Epithelial cell of esophagus (primary cell): ENCODE measurements at regions not wholly inside any gene's neighbourhood (a gene's known extent, or its start where the extent isn't known, plus 50 kb on each side); places are given as distances from the start of the nearest gene placed in this dataset.

Experiments
- DNase-seq: peaks from one replicate; pipeline ENCODE4 v3.0.0; 2010; ENCODE audit warnings: low read depth
- H3K4me3 ChIP-seq: 2 replicates; pipeline ENCODE4 v1.5.1; 2011; ENCODE audit warnings: mild to moderate bottlenecking, low read length, control low read depth
- TF ChIP-seq, protein P1 (sequence below): IDR thresholded peaks from 2 replicates; pipeline ENCODE4 v1.5.1; 2011; ENCODE audit warnings: low read depth, mild to moderate bottlenecking, low read length, control low read depth, inconsistent platforms; ENCODE audit not compliant: insufficient read depth; ENCODE audit errors: missing control alignments

GRCh38 chr6:163974322-163974721, 559.8 kb downstream of the QKI start:
- no peak overlapping the region for H3K4me3 ChIP-seq
- TF ChIP-seq, protein P1, sequence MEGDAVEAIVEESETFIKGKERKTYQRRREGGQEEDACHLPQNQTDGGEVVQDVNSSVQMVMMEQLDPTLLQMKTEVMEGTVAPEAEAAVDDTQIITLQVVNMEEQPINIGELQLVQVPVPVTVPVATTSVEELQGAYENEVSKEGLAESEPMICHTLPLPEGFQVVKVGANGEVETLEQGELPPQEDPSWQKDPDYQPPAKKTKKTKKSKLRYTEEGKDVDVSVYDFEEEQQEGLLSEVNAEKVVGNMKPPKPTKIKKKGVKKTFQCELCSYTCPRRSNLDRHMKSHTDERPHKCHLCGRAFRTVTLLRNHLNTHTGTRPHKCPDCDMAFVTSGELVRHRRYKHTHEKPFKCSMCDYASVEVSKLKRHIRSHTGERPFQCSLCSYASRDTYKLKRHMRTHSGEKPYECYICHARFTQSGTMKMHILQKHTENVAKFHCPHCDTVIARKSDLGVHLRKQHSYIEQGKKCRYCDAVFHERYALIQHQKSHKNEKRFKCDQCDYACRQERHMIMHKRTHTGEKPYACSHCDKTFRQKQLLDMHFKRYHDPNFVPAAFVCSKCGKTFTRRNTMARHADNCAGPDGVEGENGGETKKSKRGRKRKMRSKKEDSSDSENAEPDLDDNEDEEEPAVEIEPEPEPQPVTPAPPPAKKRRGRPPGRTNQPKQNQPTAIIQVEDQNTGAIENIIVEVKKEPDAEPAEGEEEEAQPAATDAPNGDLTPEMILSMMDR: no peak
- no peak for DNase-seq

DNA sequence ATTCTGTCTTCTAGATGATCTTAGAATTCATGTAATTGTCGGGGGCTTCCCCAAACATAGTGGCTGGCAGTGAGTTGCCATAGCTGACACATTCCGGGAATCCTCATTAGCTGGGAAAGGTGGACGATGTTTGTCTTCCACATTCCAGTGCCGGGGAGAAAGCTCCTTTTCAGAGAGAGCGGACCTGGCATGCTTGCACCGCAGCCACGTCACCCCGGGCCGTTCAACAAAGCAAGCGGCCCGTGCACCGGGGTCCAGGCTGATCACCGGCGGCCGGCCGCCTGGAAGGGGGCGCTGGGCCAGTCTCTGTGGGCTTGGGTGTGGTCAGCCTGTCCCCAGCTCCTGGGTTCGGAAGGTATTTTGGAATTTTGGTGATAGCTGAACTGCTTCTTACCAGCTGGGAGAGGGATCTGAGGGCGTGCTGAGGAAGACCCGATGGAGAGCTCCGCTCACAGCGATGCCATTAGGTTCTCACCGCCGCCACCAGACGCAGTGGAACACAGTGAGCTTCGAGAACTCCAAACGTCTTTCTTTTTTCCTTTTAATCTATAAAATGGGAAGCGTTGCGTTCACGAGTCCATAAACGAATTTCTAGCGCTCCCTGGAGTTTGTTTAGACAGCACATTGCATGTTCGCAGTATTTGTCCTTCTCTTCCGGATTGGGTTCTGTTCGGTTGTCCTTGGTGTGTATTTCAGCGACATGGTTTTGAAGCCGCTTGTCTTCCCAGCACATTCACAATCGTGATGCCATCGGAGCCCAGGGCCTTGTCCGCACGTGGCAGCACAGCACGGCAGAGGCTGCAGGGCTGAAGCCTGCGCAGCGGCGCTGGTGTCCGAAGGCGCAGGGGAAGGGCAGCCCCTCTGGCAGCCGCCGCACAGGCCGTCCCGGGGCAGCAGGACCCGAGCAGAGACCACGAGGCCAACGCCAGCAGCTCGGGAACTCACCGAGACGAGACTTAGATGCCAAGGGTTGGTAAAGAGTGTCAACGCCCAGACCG, 557.6 kb downstream of the QKI start:
- H3K4me3 ChIP-seq: no peak overlapping the region
- no peak for DNase-seq
- TF ChIP-seq, protein P1: no peak

DNA sequence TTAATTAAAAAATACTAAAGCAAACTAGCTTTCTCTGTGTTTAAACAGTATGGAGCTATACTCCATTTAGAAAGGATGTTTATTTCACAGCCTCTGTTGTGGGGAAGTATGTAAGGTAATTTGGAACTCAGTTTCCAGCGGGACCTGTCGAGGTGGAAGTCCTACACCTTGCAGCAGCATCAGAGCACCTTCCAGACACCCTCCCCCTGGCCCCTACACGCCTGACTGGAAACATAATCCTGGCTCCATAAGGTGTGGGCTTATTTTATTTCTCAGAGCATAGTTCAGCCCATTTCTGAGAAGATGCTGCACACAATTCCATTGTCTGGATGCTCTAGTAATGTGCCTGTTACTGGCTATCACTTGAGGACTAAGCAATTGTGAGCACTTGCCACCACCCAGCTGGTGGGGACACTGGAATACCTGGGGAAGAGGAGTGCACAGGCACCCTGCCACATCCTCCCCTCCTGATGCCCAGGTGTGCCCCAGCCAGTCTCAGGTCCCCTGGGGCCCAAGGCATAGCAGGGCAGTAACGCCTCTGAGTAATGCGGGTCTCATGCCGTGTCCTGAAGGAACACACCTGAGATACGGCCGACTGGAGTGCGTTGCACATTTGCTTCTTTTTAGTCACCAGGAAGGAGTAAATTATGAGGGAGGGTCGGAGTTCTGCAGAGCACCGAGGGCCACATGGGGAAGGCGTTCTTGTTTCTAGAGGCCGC, 556.5 kb downstream of the QKI start:
- DNase-seq: no peak
- TF ChIP-seq, protein P1: no peak
- H3K4me3 ChIP-seq: no peak overlapping the region

DNA sequence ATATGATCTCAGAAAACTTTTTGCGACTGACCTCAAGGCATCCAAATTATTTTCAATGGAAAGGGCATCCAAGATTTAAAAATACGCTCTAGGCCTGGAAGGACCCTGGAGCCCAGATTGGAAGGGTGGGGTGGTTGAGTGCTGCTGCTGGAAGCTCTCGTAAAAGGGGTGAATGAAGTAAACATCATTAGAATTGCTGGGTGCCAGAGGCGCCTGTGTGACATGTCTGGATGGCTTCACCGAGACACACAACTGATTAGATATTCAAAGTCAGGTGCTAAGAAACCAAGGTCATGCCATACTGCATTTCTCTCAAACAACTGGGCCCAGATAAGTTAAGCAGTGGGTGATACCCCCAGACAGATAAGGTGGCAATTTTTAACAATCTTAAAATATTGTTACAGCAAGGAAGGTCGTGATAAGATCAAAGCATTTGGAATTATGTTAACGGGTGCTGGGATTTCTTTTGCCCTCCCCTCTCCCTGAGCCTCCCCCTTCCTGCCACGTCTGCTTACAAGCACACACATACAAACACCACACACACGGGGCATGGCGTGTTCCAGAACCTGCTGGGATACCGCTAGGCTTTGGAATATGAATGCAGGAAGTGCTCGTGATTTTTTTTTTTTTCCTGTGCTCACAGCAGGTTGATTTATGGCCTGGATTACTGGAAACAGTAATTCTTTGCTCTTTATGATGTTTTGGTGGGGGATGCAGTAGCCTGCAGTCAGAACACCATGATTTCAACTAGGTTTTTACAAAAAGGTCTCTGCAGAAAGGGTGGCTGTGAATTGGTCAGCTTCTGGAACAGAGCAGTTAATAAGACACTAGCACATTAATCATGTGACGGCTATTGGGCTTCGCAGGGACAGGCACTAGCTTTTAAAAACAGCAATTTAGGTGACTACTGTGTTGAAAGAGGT, 551.2 kb downstream of the QKI start:
- no peak overlapping the region for H3K4me3 ChIP-seq
- no peak for DNase-seq
- TF ChIP-seq, protein P1: no peak

GRCh38 chr6:163964789-163965188, 550.3 kb downstream of the QKI start:
- TF ChIP-seq, protein P1: no peak
- no peak overlapping the region for H3K4me3 ChIP-seq
- DNase-seq: no peak
